ENCODE measurements at regions not wholly inside any gene's neighbourhood (a gene's known extent, or its start where the extent isn't known, plus 50 kb on each side); places are given as distances from the start of the nearest gene placed in this dataset.
A peak's percentile ranks its signal among the peaks of the same experiment; 100 is the strongest.

DNA sequence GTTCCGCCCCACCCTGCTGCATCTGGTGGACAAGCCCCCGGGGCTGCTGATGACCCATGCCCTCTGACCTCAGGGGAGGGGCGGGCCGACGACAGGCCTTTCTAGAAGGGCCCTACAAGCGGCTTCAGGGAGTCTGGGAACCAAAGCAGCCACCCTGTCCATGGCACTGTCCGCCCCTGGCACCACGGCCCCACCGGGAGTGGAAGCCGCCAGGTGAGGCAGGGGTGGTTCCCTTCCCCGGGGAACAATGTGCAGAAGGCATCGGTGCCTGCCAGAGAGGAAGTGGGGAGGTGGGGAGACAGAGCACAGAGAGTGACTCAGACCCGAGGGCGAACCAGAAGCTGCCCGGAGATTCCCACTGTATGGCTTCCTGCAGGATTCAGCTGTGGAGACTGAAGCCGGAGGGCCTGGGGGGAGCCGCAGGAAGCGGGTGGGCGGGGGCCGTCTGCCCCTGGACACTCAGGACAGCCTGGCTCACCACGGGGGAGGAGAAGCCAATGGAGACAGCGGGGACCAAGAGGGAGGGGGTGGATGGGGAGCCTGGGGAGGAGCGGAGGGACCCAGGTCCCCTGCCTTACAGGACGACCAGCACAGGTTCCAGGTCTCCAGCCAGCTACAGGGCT is 134.0 kb downstream of the TPRA1 start:
- no peaks in the 10 kb centered on the region for H3K36me3 Mint-ChIP-seq
- peaks cover 15% of the 10 kb centered on the region for H3K4me1 Mint-ChIP-seq (ENCODE audit: low read depth)
- H3K9me3 Mint-ChIP-seq (ENCODE audit: low read depth), result no peaks in the 10 kb centered on the region
- no peak overlapping the region for H3K4me3 Mint-ChIP-seq
- H3K27me3 Mint-ChIP-seq, result peaks cover 40% of the 10 kb centered on the region
- no peak overlapping the region for H3K27ac Mint-ChIP-seq

GRCh38 chr3:127455541-127456450 is 134.7 kb downstream of the TPRA1 start:
- H3K27ac Mint-ChIP-seq, result no peak overlapping the region
- no peaks in the 10 kb centered on the region for H3K36me3 Mint-ChIP-seq
- peak overlapping the region; percentile 17 for H3K4me3 Mint-ChIP-seq
- no peaks in the 10 kb centered on the region for H3K9me3 Mint-ChIP-seq (ENCODE audit: low read depth)
- peaks cover 40% of the 10 kb centered on the region for H3K27me3 Mint-ChIP-seq
- H3K4me1 Mint-ChIP-seq (ENCODE audit: low read depth), result peaks cover 15% of the 10 kb centered on the region

DNA sequence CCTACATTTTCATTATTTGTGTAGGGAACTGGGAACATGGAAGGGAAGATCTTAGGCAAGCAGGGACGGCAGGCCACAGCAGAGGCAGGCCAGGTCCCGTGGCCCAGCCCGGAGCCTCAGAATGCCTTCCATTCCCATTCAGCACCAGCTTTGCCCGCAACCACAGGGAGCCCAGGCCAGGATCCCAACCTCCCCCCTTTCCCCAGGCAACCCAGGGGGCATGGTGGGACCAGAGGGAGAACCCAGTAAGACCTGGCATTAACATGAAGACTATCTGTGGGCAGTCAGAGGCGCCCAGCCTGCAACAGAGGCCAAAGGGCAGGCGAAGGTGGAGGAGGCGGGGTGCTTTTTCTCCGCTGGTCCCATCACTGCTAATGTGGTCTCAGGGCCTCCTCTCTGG is 135.6 kb downstream of the TPRA1 start:
- Mint-ChIP-seq H3K9me3 (ENCODE audit: low read depth) (no peaks in the 10 kb centered on the region), H3K27me3 (peaks cover 39% of the 10 kb centered on the region), H3K4me1 (ENCODE audit: low read depth) (peaks cover 15% of the 10 kb centered on the region), H3K4me3 (no peak overlapping the region), H3K36me3 (no peaks in the 10 kb centered on the region), H3K27ac (no peak overlapping the region)

GRCh38 chr3:127454051-127454450 is 136.5 kb downstream of the TPRA1 start:
- H3K9me3 Mint-ChIP-seq (ENCODE audit: low read depth), result no peaks in the 10 kb centered on the region
- no peak overlapping the region for H3K4me3 Mint-ChIP-seq
- peaks cover 15% of the 10 kb centered on the region for H3K4me1 Mint-ChIP-seq (ENCODE audit: low read depth)
- H3K27me3 Mint-ChIP-seq, result peaks cover 37% of the 10 kb centered on the region
- H3K36me3 Mint-ChIP-seq, result no peaks in the 10 kb centered on the region
- H3K27ac Mint-ChIP-seq, result no peak overlapping the region

GRCh38 chr3:127452321-127452821 is 138.2 kb downstream of the TPRA1 start:
- Mint-ChIP-seq H3K36me3 (no peaks in the 10 kb centered on the region), H3K27ac (no peak overlapping the region), H3K27me3 (peaks cover 27% of the 10 kb centered on the region)

DNA sequence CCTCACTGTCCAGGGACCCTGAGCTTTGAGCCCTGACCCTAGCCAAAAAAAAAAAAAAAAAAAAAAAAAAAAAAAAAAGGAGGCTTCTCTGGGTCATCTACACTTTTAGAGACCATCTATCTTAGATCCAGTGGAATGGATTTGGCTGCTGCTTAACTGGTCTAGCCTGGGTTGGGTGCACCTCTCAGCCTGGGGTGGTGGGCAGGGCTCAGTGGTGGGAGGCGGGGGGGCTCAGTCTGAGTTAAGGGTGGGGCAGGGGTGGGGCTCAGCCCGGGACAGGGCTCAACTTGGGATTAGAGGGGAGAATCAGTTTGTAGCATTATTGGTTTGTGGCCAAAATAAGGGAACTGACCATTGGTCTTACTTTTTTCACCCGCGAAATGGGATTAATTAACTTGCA is 139.2 kb downstream of the TPRA1 start:
- Mint-ChIP-seq H3K4me1 (ENCODE audit: low read depth) (peaks cover 7% of the 10 kb centered on the region), H3K36me3 (no peaks in the 10 kb centered on the region), H3K27ac (no peak overlapping the region), H3K9me3 (ENCODE audit: low read depth) (no peaks in the 10 kb centered on the region), H3K4me3 (no peak overlapping the region), H3K27me3 (peaks cover 27% of the 10 kb centered on the region)

More at GRCh38 chr3:127452321-127452821, 138.2 kb downstream of the TPRA1 start:
- Mint-ChIP-seq H3K9me3 (ENCODE audit: low read depth) (no peaks in the 10 kb centered on the region), H3K4me3 (no peak overlapping the region), H3K4me1 (ENCODE audit: low read depth) (peaks cover 13% of the 10 kb centered on the region)

DNA sequence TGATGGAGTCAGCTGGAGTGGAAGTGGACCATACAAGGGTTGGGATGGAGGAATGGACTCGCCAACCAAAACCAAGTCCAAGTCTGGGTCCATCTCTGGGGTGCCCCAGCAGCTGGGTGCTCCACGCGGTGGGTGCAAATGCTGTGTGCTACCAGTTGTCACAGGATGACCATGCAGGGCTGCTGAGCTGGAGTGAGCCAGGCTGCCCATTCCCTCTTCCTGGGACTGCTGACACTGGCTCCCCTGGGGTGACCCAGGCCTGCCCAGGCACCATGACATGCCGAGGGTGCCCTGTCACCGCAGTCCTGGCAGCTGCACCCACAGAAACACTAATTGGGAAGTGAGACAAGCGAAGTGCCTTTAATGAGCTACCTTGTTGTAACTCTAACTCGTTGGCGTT is 140.2 kb downstream of the TPRA1 start:
- H3K4me1 Mint-ChIP-seq (ENCODE audit: low read depth), result peaks cover 2% of the 10 kb centered on the region
- no peak overlapping the region for H3K4me3 Mint-ChIP-seq
- H3K27me3 Mint-ChIP-seq, result peaks cover 23% of the 10 kb centered on the region
- H3K9me3 Mint-ChIP-seq (ENCODE audit: low read depth), result no peaks in the 10 kb centered on the region
- H3K27ac Mint-ChIP-seq, result no peak overlapping the region
- H3K36me3 Mint-ChIP-seq, result no peaks in the 10 kb centered on the region

GRCh38 chr3:127449486-127450212 is 140.9 kb downstream of the TPRA1 start:
- H3K27me3 Mint-ChIP-seq, result peaks cover 16% of the 10 kb centered on the region
- no peaks in the 10 kb centered on the region for H3K9me3 Mint-ChIP-seq (ENCODE audit: low read depth)
- H3K36me3 Mint-ChIP-seq, result no peaks in the 10 kb centered on the region
- H3K27ac Mint-ChIP-seq, result no peak overlapping the region
- no peaks in the 10 kb centered on the region for H3K4me1 Mint-ChIP-seq (ENCODE audit: low read depth)
- no peak overlapping the region for H3K4me3 Mint-ChIP-seq

- Mint-ChIP-seq H3K27me3 (peaks cover 14% of the 10 kb centered on the region), H3K4me3 (no peak overlapping the region), H3K9me3 (ENCODE audit: low read depth) (no peaks in the 10 kb centered on the region), H3K36me3 (no peaks in the 10 kb centered on the region), H3K4me1 (ENCODE audit: low read depth) (no peaks in the 10 kb centered on the region), H3K27ac (no peak overlapping the region)
These were observed 141.9 kb downstream of the TPRA1 start for GRCh38 chr3:127448671-127449070.

- H3K4me3 Mint-ChIP-seq, result no peak overlapping the region
- H3K27me3 Mint-ChIP-seq, result peaks cover 11% of the 10 kb centered on the region
- no peak overlapping the region for H3K27ac Mint-ChIP-seq
- no peaks in the 10 kb centered on the region for H3K4me1 Mint-ChIP-seq (ENCODE audit: low read depth)
- H3K36me3 Mint-ChIP-seq, result no peaks in the 10 kb centered on the region
- no peaks in the 10 kb centered on the region for H3K9me3 Mint-ChIP-seq (ENCODE audit: low read depth)
These were observed 142.4 kb downstream of the TPRA1 start for GRCh38 chr3:127448161-127448561.

GRCh38 chr3:127446756-127447155 is 143.8 kb downstream of the TPRA1 start:
- H3K4me3 Mint-ChIP-seq, result no peak overlapping the region
- H3K9me3 Mint-ChIP-seq (ENCODE audit: low read depth), result no peaks in the 10 kb centered on the region
- no peaks in the 10 kb centered on the region for H3K4me1 Mint-ChIP-seq (ENCODE audit: low read depth)
- H3K27me3 Mint-ChIP-seq, result peaks cover 6% of the 10 kb centered on the region
- H3K36me3 Mint-ChIP-seq, result no peaks in the 10 kb centered on the region
- no peak overlapping the region for H3K27ac Mint-ChIP-seq

GRCh38 chr3:127445581-127446343 is 144.8 kb downstream of the TPRA1 start:
- Mint-ChIP-seq H3K4me1 (ENCODE audit: low read depth) (no peaks in the 10 kb centered on the region), H3K4me3 (no peak overlapping the region), H3K27ac (no peak overlapping the region), H3K27me3 (peaks cover 6% of the 10 kb centered on the region), H3K36me3 (no peaks in the 10 kb centered on the region), H3K9me3 (ENCODE audit: low read depth) (no peaks in the 10 kb centered on the region)

- H3K36me3 Mint-ChIP-seq, result no peaks in the 10 kb centered on the region
- H3K4me1 Mint-ChIP-seq (ENCODE audit: low read depth), result no peaks in the 10 kb centered on the region
- H3K4me3 Mint-ChIP-seq, result no peak overlapping the region
- no peaks in the 10 kb centered on the region for H3K9me3 Mint-ChIP-seq (ENCODE audit: low read depth)
- H3K27me3 Mint-ChIP-seq, result peaks cover 4% of the 10 kb centered on the region
- no peak overlapping the region for H3K27ac Mint-ChIP-seq
These were observed 145.8 kb downstream of the TPRA1 start for GRCh38 chr3:127444761-127445160.

DNA sequence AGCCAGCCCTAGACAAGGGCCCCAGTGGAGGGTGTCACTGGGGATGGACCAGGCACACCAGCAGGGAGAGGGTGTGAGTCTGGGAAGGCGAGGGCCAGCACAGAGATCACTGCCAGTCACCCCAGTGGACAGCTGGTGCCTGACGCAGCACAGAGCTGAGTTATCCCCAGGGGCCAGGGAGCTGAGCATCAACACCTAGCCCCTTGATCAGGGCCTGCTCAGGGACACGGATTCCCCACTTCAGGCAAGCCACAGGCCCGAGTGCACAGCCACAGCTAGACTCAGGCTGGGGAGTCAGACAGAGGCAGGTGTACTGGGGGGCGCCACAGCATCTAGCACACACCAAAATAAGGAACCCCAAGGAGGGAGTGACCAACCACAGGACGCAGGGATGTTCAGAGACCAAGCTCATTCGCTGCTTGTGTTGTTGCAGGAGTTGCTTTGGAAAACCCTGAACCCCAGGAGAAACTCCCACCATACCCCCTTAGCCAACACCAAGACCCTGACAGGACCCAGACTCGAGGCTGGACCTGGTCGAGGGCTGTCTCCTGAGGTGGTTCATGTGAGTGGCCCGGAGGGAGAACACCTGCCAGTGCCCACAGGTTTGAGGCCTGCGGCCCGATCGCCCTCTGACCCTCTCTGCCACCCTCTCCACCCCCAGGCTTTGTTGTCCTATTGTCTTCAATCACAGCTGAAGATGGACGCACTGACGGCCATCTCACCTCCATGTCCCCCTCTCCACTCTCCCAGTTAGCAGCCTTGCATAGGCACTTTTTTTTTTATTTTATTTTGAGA is 146.8 kb downstream of the TPRA1 start:
- Mint-ChIP-seq H3K4me3 (no peak overlapping the region), H3K9me3 (ENCODE audit: low read depth) (no peaks in the 10 kb centered on the region), H3K4me1 (ENCODE audit: low read depth) (no peaks in the 10 kb centered on the region), H3K27ac (no peak overlapping the region), H3K27me3 (peaks cover 6% of the 10 kb centered on the region), H3K36me3 (no peaks in the 10 kb centered on the region)
